CD4-positive, CD25-positive, alpha-beta regulatory T cell (primary cell): ENCODE measurements at regions not wholly inside any gene's neighbourhood (a gene's known extent, or its start where the extent isn't known, plus 50 kb on each side); places are given as distances from the start of the nearest gene placed in this dataset.

Source experiments
- ATAC-seq, 2 donors: fragments of 150-1000 bp; cut with Tn5 transposase; one replicate each; pipeline ENCODE4 v1.10.0; 2021; ENCODE audit warnings: low read depth in 2 of 2, moderate number of reproducible peaks in 2 of 2, moderate library complexity in 1 of 2
- DNase-seq, 3 donors: peaks; one replicate each; pipeline versions ENCODE4 v3.0.0 to v3.0.0-alpha.2; 2012 to 2022; ENCODE audit warnings: mixed read lengths in 1 of 3
- H3K27ac ChIP-seq: one replicate; pipeline ENCODE4 v1.7.0; 2013; ENCODE audit warnings: mild to moderate bottlenecking, low read length; ENCODE audit not compliant: insufficient read depth, poor library complexity, severe bottlenecking
- H3K27me3 ChIP-seq: one replicate; pipeline ENCODE4 v1.7.0; 2013; ENCODE audit warnings: low read length; ENCODE audit not compliant: control insufficient read depth, insufficient read depth
- H3K36me3 ChIP-seq: one replicate; pipeline ENCODE4 v1.7.0; 2013; ENCODE audit warnings: mild to moderate bottlenecking, low read length, moderate library complexity; ENCODE audit not compliant: control insufficient read depth, insufficient read depth
- H3K4me1 ChIP-seq: 2 replicates; pipeline ENCODE4 v1.7.0; 2013; ENCODE audit warnings: mild to moderate bottlenecking, low read length; ENCODE audit not compliant: insufficient read depth, control insufficient read depth, poor library complexity, severe bottlenecking
- H3K4me3 ChIP-seq: one replicate; pipeline ENCODE4 v1.7.0; 2013; ENCODE audit warnings: low read depth, mild to moderate bottlenecking, low read length, moderate library complexity
- H3K9me3 ChIP-seq, 2 experiments: 1 replicate in 1 of 2; 2 replicates in 1 of 2; pipeline ENCODE4 v1.7.0; 2013; ENCODE audit warnings: low read length in 2 of 2, mild to moderate bottlenecking in 1 of 2, moderate library complexity in 1 of 2; ENCODE audit not compliant: control insufficient read depth in 2 of 2
- H3K27ac Mint-ChIP-seq, 3 donors: one replicate each; pipeline ENCODE4 v1.8.0; 2020 to 2022; ENCODE audit warnings: mild to moderate bottlenecking in 3 of 3, mixed read lengths in 3 of 3, moderate library complexity in 2 of 3
- H3K27me3 Mint-ChIP-seq: one replicate; pipeline ENCODE4 v1.8.0; 2022; ENCODE audit warnings: mild to moderate bottlenecking, mixed read lengths
- H3K36me3 Mint-ChIP-seq: one replicate; pipeline ENCODE4 v1.8.0; 2020; ENCODE audit warnings: mixed read lengths
- H3K4me1 Mint-ChIP-seq, 4 donors: one replicate each; pipeline ENCODE4 v1.8.0; 2020 to 2022; ENCODE audit warnings: mixed read lengths in 4 of 4, mild to moderate bottlenecking in 1 of 4
- H3K4me3 Mint-ChIP-seq, 4 donors: one replicate each; pipeline ENCODE4 v1.8.0; 2020 to 2022; ENCODE audit warnings: mild to moderate bottlenecking in 4 of 4, mixed read lengths in 4 of 4, moderate library complexity in 3 of 4
- H3K9me3 Mint-ChIP-seq, 7 donors: one replicate each; pipeline ENCODE4 v1.8.0; 2020 to 2022; ENCODE audit warnings: mixed read lengths in 7 of 7, mild to moderate bottlenecking in 3 of 7, moderate library complexity in 2 of 7

DNA sequence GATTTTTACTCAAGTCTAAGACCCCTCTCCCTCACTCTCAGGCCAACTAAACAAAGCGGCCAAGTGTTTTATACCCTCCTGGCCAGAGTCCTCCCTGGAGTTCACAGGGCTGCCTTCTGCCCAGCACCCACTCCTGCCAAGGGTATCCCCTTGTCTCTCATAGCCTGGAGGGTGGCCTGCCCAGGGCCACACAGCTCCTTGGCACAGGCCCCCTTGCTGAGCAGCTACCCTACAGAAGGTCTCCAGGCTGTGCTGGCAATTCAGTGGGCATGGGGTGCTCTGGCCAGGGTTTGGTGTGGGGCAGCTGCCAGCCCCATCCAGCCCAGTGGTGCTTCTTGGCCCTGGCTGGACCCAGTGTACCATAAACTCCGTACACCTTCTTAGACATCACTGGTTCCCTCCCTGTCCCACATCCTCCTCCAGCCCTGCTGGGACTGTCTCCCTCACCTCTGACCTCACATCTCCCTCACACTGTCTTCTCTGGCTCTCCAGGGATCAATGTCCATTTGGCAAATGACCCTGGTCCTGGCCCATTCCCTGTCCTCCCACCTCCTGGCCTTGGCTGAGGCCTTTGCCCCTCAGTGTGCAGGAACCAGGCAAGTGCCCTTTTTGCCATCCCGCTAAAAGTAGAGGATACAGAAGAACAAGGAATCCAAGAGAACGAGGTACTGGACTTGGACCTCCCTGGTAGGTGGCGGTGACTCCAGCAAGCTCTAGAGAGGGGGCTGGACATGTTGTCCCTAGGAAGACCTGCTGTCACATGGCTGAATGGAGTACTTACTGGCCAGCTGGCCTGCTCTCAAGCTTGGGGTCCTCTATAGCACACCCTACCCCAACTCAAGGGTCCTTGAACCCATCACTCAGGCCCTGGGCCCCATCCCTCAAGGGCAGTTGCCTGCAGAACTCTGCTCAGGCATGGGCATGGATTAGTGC is 50.0 kb upstream of the TRPM1 start:
- peaks cover 1% of the 10 kb centered on the region for H3K27me3 ChIP-seq
- peaks cover 20% of the 10 kb centered on the region for H3K27me3 Mint-ChIP-seq
- H3K27ac ChIP-seq: no peak overlapping the region
- no peak overlapping the region for H3K4me3 ChIP-seq
- H3K27ac Mint-ChIP-seq: no peak overlapping the region
- H3K36me3 Mint-ChIP-seq: no peaks in the 10 kb centered on the region
- H3K4me1 Mint-ChIP-seq: peaks cover 0 to 5% (median 0%) of the 10 kb centered on the region in 4 donors
- no peak for ATAC-seq
- no peaks in the 10 kb centered on the region for H3K36me3 ChIP-seq
- H3K4me1 ChIP-seq: no peaks in the 10 kb centered on the region
- H3K9me3 ChIP-seq: no peaks in the 10 kb centered on the region
- H3K4me3 Mint-ChIP-seq: no peak overlapping the region
- DNase-seq: no peak
- peaks cover 0 to 1% (median 0%) of the 10 kb centered on the region in 7 donors for H3K9me3 Mint-ChIP-seq

- H3K27me3 ChIP-seq: peaks cover 3% of the 10 kb centered on the region
- H3K27me3 Mint-ChIP-seq: peaks cover 20% of the 10 kb centered on the region
- no peaks in the 10 kb centered on the region for H3K4me1 ChIP-seq
- no peaks in the 10 kb centered on the region for H3K9me3 Mint-ChIP-seq
- H3K4me1 Mint-ChIP-seq: peaks cover 0 to 5% (median 0%) of the 10 kb centered on the region in 4 donors
- H3K9me3 ChIP-seq: no peaks in the 10 kb centered on the region
- no peak overlapping the region for H3K4me3 ChIP-seq
- H3K27ac ChIP-seq: no peak overlapping the region
- H3K27ac Mint-ChIP-seq: no peak overlapping the region
- H3K36me3 Mint-ChIP-seq: no peaks in the 10 kb centered on the region
- ATAC-seq (no peak), DNase-seq (no peak)
- peak overlapping the region in 1 of 4 donors; percentile 65 for H3K4me3 Mint-ChIP-seq
- no peaks in the 10 kb centered on the region for H3K36me3 ChIP-seq
These were observed 52.0 kb upstream of the TRPM1 start for GRCh38 chr15:31153531-31153930.

- peaks cover 3% of the 10 kb centered on the region for H3K27me3 ChIP-seq
- ATAC-seq (no peak), DNase-seq (no peak)
- H3K4me1 ChIP-seq: no peaks in the 10 kb centered on the region
- H3K4me3 ChIP-seq: no peak overlapping the region
- no peaks in the 10 kb centered on the region for H3K4me1 Mint-ChIP-seq
- H3K27me3 Mint-ChIP-seq: peaks cover 15% of the 10 kb centered on the region
- no peak overlapping the region for H3K4me3 Mint-ChIP-seq
- H3K27ac ChIP-seq: no peak overlapping the region
- no peaks in the 10 kb centered on the region for H3K9me3 ChIP-seq
- H3K36me3 ChIP-seq: no peaks in the 10 kb centered on the region
- H3K27ac Mint-ChIP-seq: no peak overlapping the region
- no peaks in the 10 kb centered on the region for H3K36me3 Mint-ChIP-seq
- no peaks in the 10 kb centered on the region for H3K9me3 Mint-ChIP-seq
These were observed 53.6 kb upstream of the TRPM1 start for GRCh38 chr15:31155151-31155550.

DNA sequence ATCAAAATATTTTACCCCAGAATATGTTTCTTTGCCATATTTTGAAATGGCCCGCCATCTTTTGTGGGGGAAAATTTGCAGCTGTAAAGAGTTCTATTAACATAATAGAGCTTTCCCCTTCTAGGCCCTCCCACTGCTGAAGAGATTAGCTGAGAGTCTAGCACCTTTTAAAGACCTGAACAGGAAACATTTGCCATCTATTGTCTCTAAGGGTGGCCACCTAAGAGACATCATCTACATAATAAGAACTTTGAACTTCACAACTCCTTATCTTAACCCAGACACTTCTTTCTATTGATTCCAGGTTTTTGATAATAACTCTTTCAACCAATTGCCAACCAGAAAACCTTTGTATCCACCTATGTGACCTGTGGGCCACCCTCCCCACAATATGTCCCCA is 54.7 kb upstream of the TRPM1 start:
- Histone ChIP-seq H3K4me3 (no peak overlapping the region), H3K36me3 (no peaks in the 10 kb centered on the region), H3K27ac (no peak overlapping the region), H3K4me1 (no peaks in the 10 kb centered on the region), H3K27me3 (peaks cover 3% of the 10 kb centered on the region), H3K9me3 (no peaks in the 10 kb centered on the region)
- peaks cover 13% of the 10 kb centered on the region for H3K27me3 Mint-ChIP-seq
- no peak for DNase-seq
- no peaks in the 10 kb centered on the region for H3K9me3 Mint-ChIP-seq
- no peak for ATAC-seq
- H3K27ac Mint-ChIP-seq: no peak overlapping the region
- no peak overlapping the region for H3K4me3 Mint-ChIP-seq
- H3K36me3 Mint-ChIP-seq: no peaks in the 10 kb centered on the region
- H3K4me1 Mint-ChIP-seq: no peaks in the 10 kb centered on the region

GRCh38 chr15:31156808-31157207 is 55.3 kb upstream of the TRPM1 start:
- H3K27ac Mint-ChIP-seq: no peak overlapping the region
- no peak overlapping the region for H3K4me3 ChIP-seq
- H3K4me1 Mint-ChIP-seq: no peaks in the 10 kb centered on the region
- no peaks in the 10 kb centered on the region for H3K9me3 Mint-ChIP-seq
- H3K27me3 Mint-ChIP-seq: peaks cover 11% of the 10 kb centered on the region
- no peaks in the 10 kb centered on the region for H3K9me3 ChIP-seq
- DNase-seq (no peak), ATAC-seq (no peak)
- no peak overlapping the region for H3K27ac ChIP-seq
- H3K4me3 Mint-ChIP-seq: no peak overlapping the region
- no peaks in the 10 kb centered on the region for H3K36me3 Mint-ChIP-seq
- no peaks in the 10 kb centered on the region for H3K36me3 ChIP-seq
- no peaks in the 10 kb centered on the region for H3K4me1 ChIP-seq
- H3K27me3 ChIP-seq: peaks cover 3% of the 10 kb centered on the region

DNA sequence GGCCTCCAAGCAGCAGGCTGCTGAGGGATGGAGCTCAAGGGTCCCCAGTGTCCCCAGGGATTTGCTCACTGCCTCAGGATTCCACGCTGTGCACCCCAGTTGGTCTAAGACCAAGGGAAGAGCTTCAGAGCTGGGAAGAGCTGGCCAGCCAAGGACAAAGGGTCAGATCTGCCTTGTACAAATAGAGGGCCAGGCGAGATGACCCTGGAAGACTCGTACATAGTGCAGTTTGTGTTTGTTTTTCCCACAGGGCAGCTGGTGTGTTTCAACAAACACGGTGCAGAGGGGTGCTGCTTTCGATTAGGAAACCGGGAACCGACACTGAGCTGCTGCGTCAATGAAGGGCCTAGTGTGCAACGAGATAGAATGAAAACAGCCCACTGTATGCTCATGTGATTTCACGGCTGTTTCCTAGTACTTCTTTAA is 56.1 kb upstream of the TRPM1 start:
- Mint-ChIP-seq H3K9me3 (no peaks in the 10 kb centered on the region), H3K27me3 (peaks cover 11% of the 10 kb centered on the region), H3K36me3 (no peaks in the 10 kb centered on the region), H3K4me1 (peaks cover 0 to 1% (median 0%) of the 10 kb centered on the region in 4 donors), H3K4me3 (no peak overlapping the region), H3K27ac (no peak overlapping the region)
- H3K27ac ChIP-seq: no peak overlapping the region
- ATAC-seq (no peak), DNase-seq (no peak)
- no peak overlapping the region for H3K4me3 ChIP-seq
- no peaks in the 10 kb centered on the region for H3K36me3 ChIP-seq
- peaks cover 3% of the 10 kb centered on the region for H3K27me3 ChIP-seq
- H3K9me3 ChIP-seq: no peaks in the 10 kb centered on the region
- H3K4me1 ChIP-seq: no peaks in the 10 kb centered on the region

GRCh38 chr15:31158858-31159569 is 57.5 kb upstream of the TRPM1 start:
- H3K4me1 Mint-ChIP-seq: peaks cover 0 to 1% (median 0%) of the 10 kb centered on the region in 4 donors
- H3K27ac ChIP-seq: no peak overlapping the region
- peaks cover 6% of the 10 kb centered on the region for H3K27me3 Mint-ChIP-seq
- no peak overlapping the region for H3K4me3 ChIP-seq
- no peak overlapping the region for H3K4me3 Mint-ChIP-seq
- H3K27me3 ChIP-seq: peaks cover 3% of the 10 kb centered on the region
- H3K9me3 ChIP-seq: no peaks in the 10 kb centered on the region
- ATAC-seq (no peak), DNase-seq (no peak)
- H3K9me3 Mint-ChIP-seq: peaks cover 0 to 2% (median 0%) of the 10 kb centered on the region in 7 donors
- no peaks in the 10 kb centered on the region for H3K36me3 ChIP-seq
- H3K27ac Mint-ChIP-seq: no peak overlapping the region
- no peaks in the 10 kb centered on the region for H3K4me1 ChIP-seq
- no peaks in the 10 kb centered on the region for H3K36me3 Mint-ChIP-seq
